CD4-positive, alpha-beta T cell treated with Interleukin-6 for 4 hours (primary cell): ENCODE measurements at regions not wholly inside any gene's neighbourhood (a gene's known extent, or its start where the extent isn't known, plus 50 kb on each side); places are given as distances from the start of the nearest gene placed in this dataset.
"Not testable (repeated sequence)": the region's sequence is repeated elsewhere in the genome, so short reads cannot be mapped to it uniquely, and the experiment has no call there.

Source experiments
- DNase-seq: peaks from one replicate; pipeline ENCODE4 v3.0.0-alpha.2; 2020; ENCODE audit warnings: mixed read lengths

DNA sequence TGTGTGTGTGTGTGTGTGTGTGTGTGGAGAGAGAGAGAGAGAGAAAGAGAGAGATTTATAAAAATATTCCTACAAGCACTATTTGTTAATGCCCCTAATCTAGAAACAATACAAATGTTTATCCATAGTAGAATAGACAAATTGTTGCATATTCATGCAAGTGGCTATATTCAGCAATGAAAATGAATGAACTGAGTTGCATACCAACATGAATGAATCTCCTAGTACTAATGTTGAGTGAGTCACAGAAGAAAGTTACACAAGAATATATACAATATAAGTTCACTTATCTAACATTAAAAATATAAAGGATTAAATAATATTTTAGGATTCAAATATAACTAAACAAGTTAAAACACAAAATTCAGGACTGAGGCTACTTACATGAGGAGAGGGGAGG lies 456.8 kb upstream of the AMOT start:
- no peak for DNase-seq

DNA sequence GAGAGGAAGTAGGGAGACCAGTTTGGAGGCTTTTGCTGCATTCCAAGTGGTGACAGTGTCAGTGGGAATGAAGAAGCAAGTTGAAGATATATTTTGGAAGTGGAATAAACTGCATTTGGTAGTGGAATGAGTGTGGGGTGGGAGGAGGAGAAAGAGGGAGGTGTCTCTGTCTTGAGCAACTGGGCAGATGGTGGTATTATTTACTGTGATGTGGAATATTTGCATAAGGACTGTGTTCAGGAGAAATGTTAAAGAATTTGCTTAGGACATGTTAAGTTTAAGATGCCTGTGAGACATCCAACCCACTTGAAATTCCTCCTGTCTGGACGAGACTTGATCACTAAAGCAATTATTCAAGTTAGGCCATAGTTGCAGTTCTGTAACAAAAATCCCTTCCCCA lies 448.9 kb upstream of the AMOT start:
- no peak for DNase-seq

DNA sequence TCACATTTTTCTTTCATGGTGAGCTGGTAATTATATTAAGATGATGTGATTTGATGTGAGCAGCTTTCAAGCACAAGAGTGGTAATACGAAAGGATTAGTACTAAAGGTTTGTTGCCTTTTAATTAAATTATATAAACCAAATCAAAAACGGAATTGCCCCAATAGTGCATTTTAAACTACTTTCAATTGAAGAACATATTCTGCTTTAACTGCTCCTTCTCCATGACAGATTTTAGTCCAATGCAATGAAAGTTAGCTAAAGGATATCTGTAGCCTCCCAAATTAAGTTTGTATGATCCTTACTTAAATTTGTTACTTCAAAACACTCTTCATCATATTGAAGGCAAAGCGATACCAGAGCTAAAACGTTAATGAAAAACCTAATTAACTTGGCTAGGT lies 447.1 kb upstream of the AMOT start:
- DNase-seq = no peak

- no peak for DNase-seq
Observed at GRCh38 chrX:113275804-113276203, 435.2 kb upstream of the AMOT start.

DNA sequence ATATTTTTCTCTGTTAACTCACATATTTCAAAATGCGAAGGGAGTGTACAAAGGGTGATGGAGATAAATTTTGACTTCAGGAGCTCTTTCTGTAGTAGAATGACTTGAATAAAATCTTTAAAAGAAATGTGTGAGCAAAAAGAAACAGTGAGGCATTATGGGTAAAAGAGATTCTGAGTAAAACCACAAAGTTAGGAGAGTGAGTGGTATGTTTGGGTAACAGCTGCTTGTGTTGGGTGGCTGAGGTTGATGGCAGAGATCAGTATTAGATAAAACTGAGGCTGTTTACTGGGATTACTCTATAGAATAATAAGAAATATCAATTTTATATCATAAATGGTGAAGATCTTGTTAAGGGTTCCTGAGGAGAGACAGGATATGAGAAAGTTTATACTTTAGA lies 434.2 kb upstream of the AMOT start:
- DNase-seq = no peak

GRCh38 chrX:113274345-113274744 lies 433.7 kb upstream of the AMOT start:
- no peak for DNase-seq

DNA sequence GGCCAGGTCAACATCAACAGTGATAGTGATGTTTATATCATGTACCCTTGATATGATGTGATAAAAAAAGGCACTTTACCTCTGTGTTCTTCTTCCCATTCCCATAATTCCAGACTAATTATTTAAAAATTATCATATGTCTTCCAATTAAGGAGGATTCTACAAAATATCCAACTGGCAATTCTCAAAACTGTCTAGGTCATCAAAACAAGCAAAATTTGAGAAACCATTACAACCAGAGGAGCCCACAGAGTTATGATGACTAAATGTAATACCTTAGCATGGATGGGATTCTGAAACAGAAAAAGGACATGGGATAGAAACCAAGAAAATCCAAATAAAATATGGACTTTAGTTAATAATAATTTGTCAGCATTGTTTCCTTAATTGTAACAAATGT lies 428.6 kb upstream of the AMOT start:
- DNase-seq = no peak

GRCh38 chrX:113260474-113260873 lies 419.8 kb upstream of the AMOT start:
- DNase-seq = no peak

DNA sequence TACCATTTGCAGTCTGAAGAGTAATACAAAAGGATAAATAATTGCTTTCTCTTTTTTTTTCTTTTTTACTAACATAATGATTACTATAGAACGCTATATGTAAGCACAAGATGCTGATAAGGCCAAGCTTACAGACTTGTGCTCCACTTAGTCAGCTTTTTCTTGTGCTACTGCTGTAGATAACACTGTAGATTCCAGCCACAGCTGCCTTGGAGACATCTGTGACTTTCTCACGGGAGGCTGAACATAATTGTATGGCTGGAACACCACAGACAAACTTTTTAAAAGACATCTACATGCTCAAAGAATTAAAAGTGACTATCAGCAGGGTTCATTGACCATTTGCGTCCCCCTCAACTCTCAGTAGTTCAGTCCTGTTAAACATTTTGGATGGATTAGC lies 381.7 kb upstream of the AMOT start:
- no peak for DNase-seq

DNA sequence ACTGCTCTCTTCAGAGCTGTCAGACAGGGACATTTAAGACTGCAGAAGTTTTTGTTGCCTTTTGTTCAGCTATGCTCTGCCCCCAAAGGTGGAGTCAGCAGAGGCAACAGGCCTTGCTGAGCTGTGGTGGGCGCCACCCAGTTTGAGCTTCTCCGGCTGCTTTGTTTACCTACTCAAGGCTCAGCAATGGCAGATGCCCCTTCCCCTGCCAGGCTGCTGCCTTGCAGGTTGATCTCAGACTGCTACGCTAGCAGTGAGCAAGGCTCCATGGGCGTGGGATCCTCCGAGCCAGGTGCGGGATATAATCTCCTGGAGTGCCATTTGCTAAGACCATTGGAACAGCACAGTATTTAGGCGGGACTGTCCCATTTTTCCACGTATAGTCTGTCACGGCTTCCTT lies 371.4 kb upstream of the AMOT start:
- no peak for DNase-seq

- DNase-seq = no peak
Observed at GRCh38 chrX:113202601-113203000, 362.0 kb upstream of the AMOT start.

GRCh38 chrX:113195949-113196348 lies 355.3 kb upstream of the AMOT start:
- no peak for DNase-seq

DNA sequence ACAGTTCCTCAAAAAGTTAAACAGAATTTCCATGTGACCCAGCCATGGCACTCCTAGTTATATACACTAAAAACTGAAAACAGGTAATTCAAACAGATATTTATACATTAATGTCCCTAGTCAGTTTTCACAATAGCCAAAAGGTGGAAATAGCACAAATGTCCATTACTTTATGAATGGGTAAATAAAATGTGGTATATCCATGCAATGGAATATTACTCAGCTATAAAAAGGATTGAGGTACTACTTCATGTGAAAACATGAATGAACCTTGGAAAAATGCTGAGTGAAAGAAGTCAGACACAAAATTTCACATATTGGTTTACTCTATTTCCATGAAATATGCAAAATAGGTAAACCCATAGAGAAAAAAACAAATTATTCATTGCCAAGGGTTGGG lies 351.8 kb upstream of the AMOT start:
- DNase-seq = no peak

DNA sequence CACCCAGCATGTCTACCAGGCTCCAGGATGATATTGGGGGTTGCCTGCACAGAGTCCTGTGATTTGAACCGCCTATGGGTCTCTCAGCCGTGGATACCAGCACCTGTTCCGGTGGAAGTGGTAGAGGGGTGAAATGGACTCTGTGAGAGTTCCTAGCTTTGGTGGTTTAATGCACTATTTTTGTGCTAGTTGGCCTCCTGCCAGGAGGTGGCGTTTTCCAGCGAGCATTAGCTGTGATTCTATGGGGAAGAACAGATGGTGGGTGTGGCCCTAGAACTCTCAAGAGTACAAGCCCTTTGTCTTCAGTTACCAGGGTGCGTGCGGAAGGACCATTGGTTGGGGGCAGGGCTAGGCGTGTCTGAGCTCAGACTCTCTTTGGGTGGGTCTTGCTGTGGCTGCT lies 316.9 kb upstream of the AMOT start:
- DNase-seq = no peak

DNA sequence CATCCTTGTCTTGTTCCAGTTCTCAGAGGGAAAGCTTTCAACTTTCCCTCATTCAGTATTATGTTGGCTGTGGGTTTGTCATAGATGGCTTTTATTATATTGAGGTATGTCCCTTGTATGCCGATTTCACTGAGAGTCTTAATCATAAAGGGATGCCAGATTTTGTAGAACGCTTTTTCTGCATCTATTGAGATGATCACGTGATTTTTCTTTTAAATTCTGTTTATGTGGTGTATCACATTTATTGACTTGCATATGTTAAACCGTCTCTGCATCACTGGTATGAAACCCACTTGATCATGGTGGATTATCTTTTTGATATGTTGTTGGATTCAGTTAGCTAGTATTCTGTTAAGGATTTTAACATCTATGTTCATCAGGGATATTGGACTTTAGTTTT lies 313.7 kb upstream of the AMOT start:
- DNase-seq = not testable (repeated sequence)

DNA sequence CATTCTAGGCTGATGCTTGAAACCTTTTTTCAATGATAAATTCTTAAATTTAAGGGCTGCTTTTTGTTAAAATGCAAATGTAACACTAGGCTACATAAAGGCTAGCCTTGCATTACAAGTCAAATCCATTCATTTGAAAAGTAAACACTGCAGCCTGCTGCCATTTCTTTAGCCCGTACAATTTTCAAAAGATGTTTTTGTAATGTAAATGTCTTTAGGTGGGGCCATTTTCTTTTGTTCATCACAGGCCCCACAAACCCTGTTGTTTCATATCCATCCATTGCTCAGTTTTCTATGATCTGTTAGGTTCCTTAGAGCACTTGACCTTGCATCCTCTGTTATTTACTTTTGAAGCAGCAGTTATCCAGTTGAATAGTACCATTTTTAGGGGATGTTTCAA lies 296.2 kb upstream of the AMOT start:
- DNase-seq = no peak

DNA sequence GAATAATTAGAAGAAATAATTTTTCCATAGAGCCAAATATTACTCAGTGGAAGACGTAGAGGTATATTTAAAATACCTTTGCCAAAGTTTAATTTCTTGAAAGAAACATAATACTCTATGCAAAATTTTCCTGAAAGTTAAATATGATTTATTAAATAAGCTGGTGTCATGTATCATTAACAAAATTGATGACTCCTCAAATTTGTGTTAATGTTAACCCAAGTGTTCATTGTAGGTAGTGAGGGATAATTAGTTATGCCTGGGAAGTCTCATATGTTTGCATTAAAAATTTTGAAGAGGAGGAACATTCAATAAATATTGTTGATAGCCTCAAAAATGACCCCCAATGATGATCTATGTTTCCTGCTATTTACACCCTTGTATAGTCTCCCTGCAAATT lies 292.7 kb upstream of the AMOT start:
- DNase-seq = no peak

DNA sequence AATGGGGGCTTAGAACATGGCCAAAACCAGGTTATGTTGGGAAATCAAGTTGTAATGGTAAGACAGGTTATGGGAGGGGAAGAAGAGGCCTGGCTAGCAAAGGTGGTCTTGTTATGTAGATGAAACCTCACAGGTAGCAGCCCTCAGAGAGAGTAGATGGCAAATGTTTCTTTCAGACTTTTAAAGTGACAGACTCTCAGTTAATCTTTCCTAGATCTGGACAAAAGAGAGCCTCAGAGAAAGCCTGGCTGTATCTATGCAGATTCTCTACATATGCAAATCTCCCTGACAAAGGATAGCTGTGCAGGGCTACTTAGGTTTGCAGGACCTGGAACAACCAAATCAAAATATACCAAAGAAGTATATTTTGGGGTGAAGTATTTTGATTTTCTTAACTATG lies 284.1 kb upstream of the AMOT start:
- DNase-seq = no peak

DNA sequence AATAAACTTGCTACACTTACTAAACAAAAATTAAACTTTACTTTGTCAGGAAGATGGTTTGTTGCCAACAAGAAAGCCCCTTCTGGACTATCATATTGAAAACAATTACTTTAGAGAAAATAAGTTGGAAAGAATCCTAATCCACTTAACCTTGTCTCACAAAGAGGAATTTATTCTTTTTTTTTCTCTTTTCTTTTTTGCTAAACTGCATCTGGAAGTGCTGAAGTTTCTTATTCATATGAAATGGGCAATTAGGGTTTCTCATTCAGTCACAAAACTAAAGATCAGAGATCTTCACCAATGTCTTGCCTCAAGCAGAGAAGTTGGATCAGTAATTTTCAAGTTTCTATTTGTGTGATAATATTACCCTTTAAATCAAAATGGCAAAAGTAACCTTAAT lies 234.9 kb upstream of the AMOT start:
- DNase-seq = no peak

GRCh38 chrX:113059714-113060113 lies 219.1 kb upstream of the AMOT start:
- no peak for DNase-seq

DNA sequence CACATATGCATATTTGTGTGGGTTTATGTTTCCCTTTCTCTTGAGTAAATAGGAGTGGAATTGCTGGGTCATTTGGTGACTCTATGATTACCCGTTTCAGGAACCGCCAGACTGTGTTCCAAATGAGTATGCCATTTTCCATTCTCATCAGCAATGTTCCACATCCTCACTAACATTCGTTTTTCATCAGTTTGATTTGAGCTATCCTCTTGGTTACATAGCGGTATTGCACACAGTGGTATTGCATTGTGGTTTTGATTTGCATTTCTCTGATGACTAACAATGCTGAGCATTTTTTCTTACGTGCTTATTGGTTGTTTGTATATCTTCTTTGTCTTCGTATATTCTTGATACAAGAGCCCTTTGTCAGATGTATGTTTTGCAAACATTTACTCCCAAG lies 218.0 kb upstream of the AMOT start:
- DNase-seq = no peak

- DNase-seq = no peak
Observed at GRCh38 chrX:113048896-113049295, 208.3 kb upstream of the AMOT start.

- DNase-seq = no peak
Observed at GRCh38 chrX:113048480-113048879, 207.8 kb upstream of the AMOT start.

DNA sequence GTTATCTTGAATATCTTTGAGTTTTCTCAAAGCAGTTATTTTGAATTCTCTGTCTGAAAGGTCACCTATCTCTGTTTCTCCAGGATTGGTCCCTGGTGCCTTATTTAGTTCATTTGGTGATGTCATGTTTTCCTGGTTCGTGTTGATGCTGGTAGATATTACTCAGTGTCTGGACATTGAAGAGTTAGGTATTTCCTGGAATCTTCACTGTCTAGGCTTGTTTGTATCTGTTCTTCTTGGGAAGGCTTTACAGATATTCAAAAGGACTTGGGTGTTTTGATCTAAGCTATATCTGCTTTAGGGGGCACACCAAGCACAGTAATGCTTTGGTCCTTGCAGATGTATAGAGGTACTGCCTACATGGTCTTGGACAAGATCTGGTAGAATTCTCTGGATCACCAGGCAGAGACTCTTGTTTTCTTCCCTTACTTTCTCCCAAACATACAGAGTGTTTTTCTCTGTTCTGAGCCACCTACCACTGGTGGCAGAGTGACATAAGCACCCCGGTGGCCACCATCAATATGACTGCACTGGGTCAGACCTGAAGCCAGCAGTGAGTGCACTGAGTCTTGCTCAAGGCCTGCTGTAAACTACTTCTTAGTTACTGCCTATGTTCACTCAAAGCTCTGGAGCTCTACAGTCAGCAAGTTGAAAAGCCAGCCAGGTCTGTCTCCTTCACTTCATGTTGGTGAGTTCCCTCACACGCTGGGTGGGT lies 193.5 kb upstream of the AMOT start:
- DNase-seq = no peak

GRCh38 chrX:113019958-113020357 lies 179.3 kb upstream of the AMOT start:
- no peak for DNase-seq

DNA sequence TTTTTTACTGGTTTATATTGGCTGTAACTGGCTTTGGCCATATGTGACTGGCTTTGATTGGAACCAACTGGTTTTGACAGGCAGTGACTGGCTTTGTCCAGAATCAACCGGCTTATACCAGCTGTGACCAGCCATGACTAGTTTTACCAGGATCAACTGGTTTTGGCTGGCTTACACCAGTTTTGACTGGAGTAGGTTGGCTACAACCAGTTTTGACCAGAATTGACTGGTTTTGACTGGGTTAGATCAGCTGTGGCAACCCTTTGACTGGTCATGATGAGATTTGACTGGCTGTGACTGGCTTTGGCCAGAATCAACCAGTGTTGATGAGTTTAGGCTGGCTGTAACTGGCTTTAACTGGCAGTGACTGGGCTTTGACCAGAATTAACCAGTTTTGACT lies 169.2 kb upstream of the AMOT start:
- DNase-seq = no peak
